Keratinocyte (primary cell): ENCODE measurements at regions not wholly inside any gene's neighbourhood (a gene's known extent, or its start where the extent isn't known, plus 50 kb on each side); places are given as distances from the start of the nearest gene placed in this dataset.

ENCODE experiments used
- CTCF ChIP-seq, 3 experiments: IDR thresholded peaks in 1 of 3; conservative IDR thresholded peaks in 1 of 3; optimal IDR thresholded peaks in 1 of 3; 2 replicates in 2 of 3; 3 replicates in 1 of 3; pipeline versions ENCODE3 to v1.5.1; 2011; ENCODE audit warnings: low read length in 3 of 3, mild to moderate bottlenecking in 3 of 3, moderate library complexity in 2 of 3, control low read depth in 1 of 3, inconsistent platforms in 1 of 3; ENCODE audit not compliant: insufficient read depth in 2 of 3; ENCODE audit errors: extremely low read depth in 1 of 3
- EZH2 ChIP-seq: IDR thresholded peaks from one replicate; pipeline ENCODE4 v1.6.1; 2012; ENCODE audit warnings: inconsistent platforms, mild to moderate bottlenecking, low read length, moderate library complexity

DNA sequence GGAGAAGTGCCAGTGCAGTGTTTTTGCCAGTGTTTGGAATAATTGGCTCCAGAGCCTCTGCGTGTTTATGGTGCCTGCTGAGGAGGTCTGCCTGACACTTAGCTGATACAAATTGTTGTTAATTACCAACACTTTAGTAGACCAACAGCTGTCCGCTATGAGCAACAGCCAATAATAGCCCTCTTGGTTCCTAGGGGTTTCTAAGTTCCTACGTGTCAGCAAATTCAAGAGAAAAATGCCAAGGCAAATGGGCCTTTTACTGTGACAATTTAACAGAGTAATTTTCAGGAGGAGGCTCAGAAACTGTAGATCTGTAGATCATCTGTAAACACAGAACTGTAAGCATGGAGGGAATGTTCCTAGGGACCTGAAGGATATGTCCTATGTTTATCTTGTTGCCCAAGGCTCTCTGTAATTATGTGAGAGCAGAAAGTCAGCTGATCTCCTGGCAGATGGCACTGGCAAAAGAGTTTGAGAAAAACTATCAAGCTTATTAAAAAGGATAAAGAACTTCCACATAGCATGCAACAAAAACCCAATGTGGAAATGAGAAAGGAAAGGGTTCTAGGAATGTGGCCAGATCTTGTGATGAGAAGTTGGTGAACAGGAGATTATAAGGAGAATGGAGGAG, 157.7 kb downstream of the GJA1 start:
- no peak for TF ChIP-seq CTCF (optimal IDR thresholded peaks at IDR 0.05 in 1 of 3, IDR thresholded peaks at IDR 0.05 in 1 of 3, conservative IDR thresholded peaks at IDR 0.05 in 1 of 3; ENCODE audit: extremely low read depth in 1 of 3, insufficient read depth in 2 of 3, low read length in 3 of 3)
- TF ChIP-seq EZH2, result no peak
